ENCODE measurements at regions not wholly inside any gene's neighbourhood (a gene's known extent, or its start where the extent isn't known, plus 50 kb on each side); places are given as distances from the start of the nearest gene placed in this dataset.
A peak's percentile ranks its signal among the peaks of the same experiment; 100 is the strongest.

GRCh38 chrX:131802836-131803626, 220.1 kb upstream of the STK26 start:
- POLR2A ChIA-PET, result no interaction called here

More at GRCh38 chrX:131802836-131803626, 220.1 kb upstream of the STK26 start:
- WGBS (ENCODE audit: low lambda C conversion rate), result 96% methylated on average over 7 of the region's 19 CpGs
- CTCF ChIA-PET (ENCODE audit: low intra/inter-chr PET ratio, low total read pairs), result no interaction called here
- no peaks in the 10 kb centered on the region for H3K9me3 ChIP-seq (ENCODE audit: low read length)
- in situ Hi-C loops (cut with HindIII; ENCODE audit: extremely low pct_ligation_motif_present, low pct_unique_long_range_greater_than_20kb), result no loop called here
- TF ChIP-seq UBTF (CRISPR knock-in tag; IDR thresholded peaks at IDR 0.05) (no peak), HNF4G (IDR thresholded peaks at IDR 0.05; ENCODE audit: borderline replicate concordance, low read depth, low read length) (no peak), HNF4G (CRISPR knock-in tag; IDR thresholded peaks at IDR 0.05; ENCODE audit: borderline replicate concordance, low read depth) (no peak), ZFP36L1 (CRISPR knock-in tag; IDR thresholded peaks at IDR 0.05) (no peak), FUBP1 (CRISPR knock-in tag; IDR thresholded peaks at IDR 0.05; ENCODE audit: borderline replicate concordance) (no peak), CTCF (CRISPR knock-in tag; IDR thresholded peaks at IDR 0.05) (peak; percentile 22)
- H2AFZ ChIP-seq (ENCODE audit: low read length), result no peak overlapping the region
- no TSS peak for BruUV-seq (replicated peaks)
- no peak overlapping the region for H3K27ac ChIP-seq (ENCODE audit: extremely low read length, insufficient read depth, low read length)
- no peaks in the 10 kb centered on the region for H4K20me1 ChIP-seq (ENCODE audit: insufficient read depth, low read length)
- no peaks in the 10 kb centered on the region for H3K79me2 ChIP-seq (ENCODE audit: insufficient read depth, low read length)
- DNase-seq (ENCODE audit: low spot score), result no peak
- no peaks in the 10 kb centered on the region for H3K4me1 ChIP-seq (ENCODE audit: insufficient read depth, low read length)
- no peak overlapping the region for H3K9ac ChIP-seq (ENCODE audit: insufficient read depth, low read depth, low read length)
- no peak overlapping the region for H3K4me2 ChIP-seq (ENCODE audit: low read depth, low read length)
- no peaks in the 10 kb centered on the region for H3K27me3 ChIP-seq (ENCODE audit: control insufficient read depth in 1 of 2, insufficient read depth in 2 of 2, low read length in 2 of 2)
- no peak for FAIRE-seq
- intact Hi-C loops (cut with micrococcal nuclease; ENCODE audit: unreplicated experiment), result no loop called here
- no peaks in the 10 kb centered on the region; a peak in 2 of 5 replicates for H3K36me3 ChIP-seq (replicated peaks in 1 of 2; ENCODE audit: control insufficient read depth in 1 of 2, insufficient read depth in 2 of 2, low read length in 2 of 2)
- no peak overlapping the region for H3K4me3 ChIP-seq (replicated peaks in 1 of 3; ENCODE audit: insufficient read depth in 1 of 3, low read depth in 2 of 3, low read length in 3 of 3)
- ATAC-seq, result peak; percentile 51; the same call in 2 of the 3 replicates

All from HepG2 (cell line).